PC-9 (cell line): ENCODE measurements at regions not wholly inside any gene's neighbourhood (a gene's known extent, or its start where the extent isn't known, plus 50 kb on each side); places are given as distances from the start of the nearest gene placed in this dataset.

Experiments used
- EZH2 ChIP-seq: fragments of 200-600 bp; sonication (generic); IDR thresholded peaks from 2 replicates; pipeline ENCODE4 v1.8.0; 2017; ENCODE audit warnings: antibody characterized with exemption, low read depth
- TF ChIP-seq, protein P1 (sequence below): fragments of 200-600 bp; sonication (generic); conservative IDR thresholded peaks from 2 replicates; pipeline ENCODE4 v1.6.1; 2017; ENCODE audit warnings: mixed run types, antibody characterized with exemption, mild to moderate bottlenecking, moderate library complexity

GRCh38 chr3:107198581-107199181 lies 178.6 kb upstream of the CCDC54 start:
- TF ChIP-seq, protein P1, sequence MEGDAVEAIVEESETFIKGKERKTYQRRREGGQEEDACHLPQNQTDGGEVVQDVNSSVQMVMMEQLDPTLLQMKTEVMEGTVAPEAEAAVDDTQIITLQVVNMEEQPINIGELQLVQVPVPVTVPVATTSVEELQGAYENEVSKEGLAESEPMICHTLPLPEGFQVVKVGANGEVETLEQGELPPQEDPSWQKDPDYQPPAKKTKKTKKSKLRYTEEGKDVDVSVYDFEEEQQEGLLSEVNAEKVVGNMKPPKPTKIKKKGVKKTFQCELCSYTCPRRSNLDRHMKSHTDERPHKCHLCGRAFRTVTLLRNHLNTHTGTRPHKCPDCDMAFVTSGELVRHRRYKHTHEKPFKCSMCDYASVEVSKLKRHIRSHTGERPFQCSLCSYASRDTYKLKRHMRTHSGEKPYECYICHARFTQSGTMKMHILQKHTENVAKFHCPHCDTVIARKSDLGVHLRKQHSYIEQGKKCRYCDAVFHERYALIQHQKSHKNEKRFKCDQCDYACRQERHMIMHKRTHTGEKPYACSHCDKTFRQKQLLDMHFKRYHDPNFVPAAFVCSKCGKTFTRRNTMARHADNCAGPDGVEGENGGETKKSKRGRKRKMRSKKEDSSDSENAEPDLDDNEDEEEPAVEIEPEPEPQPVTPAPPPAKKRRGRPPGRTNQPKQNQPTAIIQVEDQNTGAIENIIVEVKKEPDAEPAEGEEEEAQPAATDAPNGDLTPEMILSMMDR = no peak
- no peak for TF ChIP-seq EZH2
